Suppressor macrophage treated with lipopolysaccharide for 4 hours (primary cell): ENCODE measurements at regions not wholly inside any gene's neighbourhood (a gene's known extent, or its start where the extent isn't known, plus 50 kb on each side); places are given as distances from the start of the nearest gene placed in this dataset.

Source experiments
- DNase-seq: peaks from one replicate; pipeline ENCODE4 v3.0.0-alpha.2; 2020

GRCh38 chr3:17941766-17942165, 199.3 kb upstream of the TBC1D5 start:
- no peak for DNase-seq

DNA sequence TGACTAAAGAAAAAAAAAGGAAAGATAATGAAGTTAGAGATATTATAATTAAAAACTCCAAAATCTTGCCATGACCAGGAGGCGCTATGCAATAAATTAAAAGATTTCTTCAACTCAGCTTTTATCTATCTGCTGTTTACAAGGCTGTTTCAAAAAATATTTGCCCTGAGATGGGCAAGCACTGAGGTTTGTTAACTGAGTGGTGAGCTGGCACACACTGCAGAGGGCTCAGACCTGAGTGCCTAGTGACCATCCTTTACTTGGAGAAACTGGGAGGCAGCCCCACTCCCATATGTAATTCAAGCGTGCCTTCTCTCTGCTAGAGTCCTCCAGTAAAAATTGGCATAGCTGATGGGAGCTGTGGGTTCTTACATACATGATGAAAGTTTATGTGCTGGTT, 198.7 kb upstream of the TBC1D5 start:
- DNase-seq = no peak

- no peak for DNase-seq
These were observed 196.7 kb upstream of the TBC1D5 start for GRCh38 chr3:17939157-17939556.

- no peak for DNase-seq
These were observed 195.9 kb upstream of the TBC1D5 start for GRCh38 chr3:17938313-17938712.

- DNase-seq = peak; percentile 45
These were observed 194.5 kb upstream of the TBC1D5 start for GRCh38 chr3:17936736-17937480.

GRCh38 chr3:17935222-17935621, 192.8 kb upstream of the TBC1D5 start:
- no peak for DNase-seq

DNA sequence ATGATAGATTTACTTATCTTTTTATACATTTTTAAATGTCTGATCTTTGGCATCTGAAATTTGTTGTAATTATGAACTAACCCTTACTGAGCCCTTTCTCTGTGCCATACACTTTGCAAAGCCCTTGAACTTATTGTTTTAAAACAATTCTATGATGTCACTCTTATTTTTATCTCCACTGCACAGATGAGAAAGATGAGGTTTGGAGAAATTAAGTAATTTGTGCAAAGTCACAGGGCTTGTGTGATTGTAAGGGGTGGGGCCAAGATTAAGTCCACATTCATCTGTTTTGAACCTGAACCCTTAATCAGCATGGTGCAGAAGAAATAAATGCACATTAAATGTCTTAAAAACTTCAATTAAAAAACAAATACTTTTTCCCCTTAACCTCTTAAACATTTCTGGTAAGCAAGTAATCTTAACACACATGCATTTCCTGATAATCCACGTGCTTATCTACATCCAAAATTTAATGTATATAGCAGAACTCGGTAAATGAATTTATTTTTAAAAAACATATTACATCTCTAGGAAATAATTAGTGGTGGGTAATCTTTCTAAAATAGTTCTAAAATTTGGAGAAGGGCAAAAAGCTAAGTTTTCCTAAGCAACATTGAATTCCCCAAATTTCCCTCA, 189.8 kb upstream of the TBC1D5 start:
- DNase-seq = no peak

GRCh38 chr3:17931131-17931530, 188.7 kb upstream of the TBC1D5 start:
- DNase-seq = peak; percentile 33

GRCh38 chr3:17928502-17929145, 186.2 kb upstream of the TBC1D5 start:
- no peak for DNase-seq

DNA sequence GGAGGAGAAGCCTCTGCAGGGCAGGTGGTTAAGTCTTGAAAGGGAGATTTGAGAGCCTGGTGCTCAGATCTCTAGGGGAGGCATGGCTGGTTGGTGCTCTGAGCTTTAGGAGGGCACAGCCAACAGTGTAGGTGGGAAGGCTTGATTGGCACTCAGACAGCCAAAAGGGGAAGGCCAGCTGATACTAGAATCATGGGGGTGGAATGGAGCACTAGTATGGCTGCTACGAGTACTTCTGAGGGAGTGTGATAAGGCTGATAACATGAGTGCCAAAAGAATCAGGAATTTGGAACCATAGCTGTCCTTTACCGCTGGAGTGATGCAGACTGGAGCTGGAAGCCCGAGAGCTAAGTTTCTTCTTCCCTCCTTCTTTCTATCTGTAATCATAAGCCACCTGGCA, 184.6 kb upstream of the TBC1D5 start:
- DNase-seq = no peak

DNA sequence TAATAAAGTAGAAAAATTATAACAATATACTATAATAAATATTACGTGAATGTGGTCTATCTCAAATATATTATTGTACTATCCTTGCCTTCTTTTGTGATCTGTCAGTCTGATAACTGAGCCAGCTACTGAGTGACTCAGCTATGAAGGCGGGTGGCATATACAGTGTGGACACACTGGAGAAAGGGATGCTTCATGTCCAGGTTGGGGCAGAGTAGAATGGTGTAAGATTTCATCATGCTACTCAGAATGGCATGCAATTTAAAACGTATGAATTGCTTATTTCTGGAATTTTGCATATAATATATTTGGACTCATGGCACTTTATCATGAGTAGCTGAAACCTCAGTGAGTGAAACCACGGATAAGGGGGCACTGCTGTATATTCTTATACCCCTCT, 172.9 kb upstream of the TBC1D5 start:
- DNase-seq = no peak

GRCh38 chr3:17913359-17913758, 170.9 kb upstream of the TBC1D5 start:
- DNase-seq = no peak

DNA sequence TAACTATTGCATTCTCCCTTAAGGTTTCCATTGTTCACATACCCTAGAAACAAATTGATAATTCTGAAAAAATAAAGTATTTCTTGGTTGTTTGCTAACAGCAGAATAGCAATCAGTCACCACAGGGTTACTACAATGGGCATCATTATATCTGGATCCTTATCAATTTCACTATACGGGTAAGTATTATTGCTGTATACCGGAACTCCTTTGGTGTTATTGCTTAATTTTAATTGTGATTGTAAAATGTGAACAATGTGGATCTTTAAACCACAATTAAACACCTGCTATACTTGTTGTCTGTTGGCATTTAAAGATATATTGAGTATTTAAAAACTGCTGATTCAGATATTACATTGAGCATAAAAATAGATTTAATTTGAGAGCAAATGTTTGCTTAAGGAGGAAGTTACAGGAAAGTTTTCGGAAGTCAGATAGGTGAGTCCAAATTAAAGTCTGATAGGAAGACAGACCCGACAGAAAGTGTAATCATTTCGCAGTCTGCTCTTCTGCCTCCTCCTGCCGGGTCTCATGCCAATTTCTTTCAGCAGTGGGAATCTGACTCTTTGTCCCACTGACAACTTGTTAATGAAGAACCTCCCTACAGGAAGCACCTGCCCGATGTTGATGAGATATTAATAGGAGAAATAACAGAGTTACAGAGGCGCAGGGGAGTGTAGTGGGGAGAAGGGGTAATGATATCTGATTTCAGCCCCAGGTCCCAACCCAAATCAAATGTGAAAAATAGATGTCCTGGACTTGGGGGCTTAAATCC, 169.7 kb upstream of the TBC1D5 start:
- no peak for DNase-seq

DNA sequence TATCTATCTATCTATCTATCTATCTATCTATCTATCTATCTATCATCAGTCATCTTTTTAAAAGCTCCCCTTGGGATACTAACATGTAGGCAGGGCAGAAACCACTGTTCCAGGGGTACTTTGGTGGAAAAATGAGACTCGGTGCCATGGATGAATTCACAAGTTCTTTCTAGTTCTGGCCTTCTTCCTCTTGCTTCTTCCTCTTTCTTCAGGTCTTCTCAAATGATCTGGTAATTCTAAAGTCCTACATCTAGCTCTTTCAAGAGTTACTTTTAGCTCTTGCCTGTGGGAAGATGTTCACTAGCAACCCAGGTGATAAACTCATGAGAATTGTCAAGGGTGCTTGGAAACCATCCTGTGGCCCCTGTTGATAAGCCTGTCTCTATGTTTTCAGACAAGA, 168.5 kb upstream of the TBC1D5 start:
- DNase-seq = no peak

- DNase-seq = no peak
These were observed 167.3 kb upstream of the TBC1D5 start for GRCh38 chr3:17909714-17910113.

DNA sequence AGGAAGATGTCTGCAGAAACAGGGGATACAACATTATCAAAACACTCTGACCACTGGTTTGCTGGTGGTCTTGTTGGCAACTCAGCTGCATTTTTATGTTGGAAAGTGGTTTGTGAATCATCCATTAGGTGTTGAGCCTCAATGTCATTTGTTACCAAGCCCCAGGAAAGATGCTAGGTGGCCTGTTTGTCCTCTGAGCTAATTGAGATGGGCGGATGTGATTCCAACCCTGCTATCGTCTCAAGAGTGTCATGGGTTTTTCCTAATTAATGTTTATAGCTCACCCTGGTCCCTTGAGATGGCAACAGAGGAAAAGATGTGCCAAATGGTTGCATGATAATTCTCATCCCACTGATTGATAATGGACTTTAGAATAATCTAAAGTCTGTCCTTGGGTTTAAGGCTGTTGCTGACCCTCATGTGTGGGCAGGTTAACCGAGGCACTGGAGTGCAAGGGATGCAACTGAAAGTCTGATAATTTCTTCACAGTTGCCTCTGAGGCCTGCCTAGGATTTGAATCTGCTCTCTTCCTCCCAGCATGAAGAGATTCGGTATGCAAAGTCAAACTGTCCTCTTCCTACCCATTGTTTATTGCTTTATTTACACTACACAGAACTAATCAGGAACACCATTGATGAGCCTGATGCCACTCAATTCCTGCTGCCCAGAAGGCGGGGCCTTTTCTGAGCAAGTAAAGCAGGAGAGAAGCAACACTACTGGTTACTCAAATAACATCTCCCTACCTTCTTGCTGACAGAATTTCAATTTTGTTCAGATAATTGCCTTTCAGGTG, 166.2 kb upstream of the TBC1D5 start:
- no peak for DNase-seq

DNA sequence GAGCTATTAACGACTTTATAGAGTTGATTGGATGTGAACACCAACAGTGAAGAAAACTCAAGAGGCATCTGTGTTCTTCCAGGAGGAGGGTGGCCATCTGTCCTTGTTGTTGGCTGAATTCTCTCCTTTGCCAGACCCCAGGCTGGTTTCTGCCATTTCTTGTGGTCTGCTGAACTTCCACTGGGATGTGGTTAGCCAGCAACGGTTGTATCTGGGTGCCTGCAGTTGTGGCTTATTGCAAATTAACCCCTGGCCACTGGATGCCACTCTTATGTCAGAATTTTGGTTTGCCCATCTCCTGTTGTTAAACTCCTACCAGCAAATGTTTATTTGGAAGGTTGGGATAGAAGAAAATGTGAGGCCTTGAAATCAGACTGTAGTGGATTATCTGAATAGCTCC, 163.6 kb upstream of the TBC1D5 start:
- no peak for DNase-seq

DNA sequence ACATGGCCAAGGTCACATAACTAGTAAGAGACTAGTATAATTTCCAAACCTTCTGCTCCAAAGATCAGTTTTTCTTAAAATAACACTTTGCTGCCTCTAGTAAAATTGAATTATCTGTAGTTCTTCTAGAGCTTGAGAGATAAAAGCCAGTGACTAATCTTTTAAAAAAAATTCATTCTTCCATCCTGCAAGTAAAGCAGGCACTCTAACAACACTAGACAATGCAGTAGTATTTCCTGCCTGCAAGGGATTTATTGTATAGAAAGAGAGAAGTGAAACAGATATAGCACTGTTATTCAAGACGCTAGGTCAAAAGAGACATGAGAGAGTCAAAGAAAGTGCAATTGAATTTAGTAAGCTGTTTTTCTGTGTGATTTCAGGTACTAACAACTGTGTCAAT, 159.5 kb upstream of the TBC1D5 start:
- peak; percentile 37 for DNase-seq

DNA sequence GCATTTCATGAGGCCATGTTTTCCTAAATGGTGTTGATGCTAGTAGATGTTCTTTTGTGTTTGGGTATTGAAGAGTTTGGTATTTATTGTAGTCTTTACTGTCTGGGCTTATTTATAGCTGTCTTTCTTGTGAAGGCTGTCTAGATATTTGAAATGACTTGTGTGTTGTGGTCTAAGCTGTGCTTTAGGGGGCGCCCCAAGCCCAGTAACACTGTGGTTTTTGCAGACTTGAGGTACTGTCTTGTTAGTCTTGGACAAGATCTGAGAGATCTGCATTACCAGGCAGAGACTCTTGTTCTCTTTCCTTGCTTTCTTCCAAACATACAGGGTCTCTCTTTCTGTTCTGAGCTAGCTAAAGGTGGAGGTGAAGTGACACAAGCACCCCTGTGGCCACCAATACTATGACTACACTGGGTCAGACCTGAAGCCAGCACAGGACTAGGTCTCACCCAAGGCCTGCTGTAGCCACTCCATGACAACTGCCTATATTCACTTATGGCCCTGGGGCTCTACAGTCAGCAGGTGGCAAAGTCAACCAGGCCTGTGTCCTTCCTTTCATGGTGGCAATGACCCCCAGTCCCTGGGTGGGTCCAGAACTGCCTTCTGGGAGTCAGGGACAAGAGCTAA, 152.1 kb upstream of the TBC1D5 start:
- DNase-seq = peak; percentile 64

DNA sequence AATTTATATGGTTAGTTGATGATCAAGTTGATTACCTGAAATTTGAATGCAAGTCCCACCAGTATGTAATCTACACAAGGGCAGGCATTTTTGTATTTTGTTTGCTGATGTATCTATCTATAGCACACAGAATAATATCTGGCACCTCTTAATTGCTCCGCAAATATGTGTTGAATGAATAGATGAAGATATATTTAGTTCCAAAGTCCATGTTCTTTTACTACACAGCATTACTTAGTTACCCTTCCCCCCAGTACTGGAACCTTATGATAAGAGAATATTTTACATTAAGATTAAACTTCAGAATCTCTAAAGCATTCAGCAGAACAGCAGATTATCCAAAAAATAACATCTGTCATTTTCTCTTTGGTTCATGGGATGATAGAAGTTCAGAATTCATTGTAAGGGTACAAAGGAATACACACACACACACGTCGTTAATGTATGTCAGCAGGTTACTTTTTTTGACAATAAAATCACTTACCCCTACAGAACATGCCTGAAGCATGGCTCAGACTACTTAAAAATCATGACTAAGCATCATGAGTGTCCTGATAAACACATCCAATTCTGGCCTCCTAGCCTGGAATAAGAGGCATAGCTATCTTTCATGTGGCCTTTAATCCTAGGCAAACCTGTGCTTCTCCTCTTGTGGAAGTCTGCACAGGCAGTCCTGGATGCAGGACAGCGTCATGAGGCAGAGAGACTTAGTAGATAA, 148.9 kb upstream of the TBC1D5 start:
- no peak for DNase-seq

DNA sequence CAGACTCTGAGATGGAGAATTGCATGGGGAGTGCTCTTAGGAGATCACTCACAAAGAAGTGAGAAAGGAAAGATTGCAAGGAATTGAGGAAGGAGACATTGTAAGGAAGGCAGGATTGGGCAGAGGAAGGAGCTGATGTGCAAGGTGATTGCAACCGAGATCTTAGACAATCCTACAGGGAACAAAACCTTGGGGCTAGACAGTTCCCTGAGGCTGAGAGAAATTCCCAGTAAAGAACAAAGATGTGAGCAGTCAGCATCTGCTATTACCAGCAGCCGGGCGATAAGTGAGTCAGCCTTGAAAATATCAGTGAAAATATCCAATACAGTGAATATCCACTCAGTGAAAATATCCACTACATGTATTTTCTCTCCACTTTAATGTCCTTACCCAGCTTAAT, 143.6 kb upstream of the TBC1D5 start:
- no peak for DNase-seq

DNA sequence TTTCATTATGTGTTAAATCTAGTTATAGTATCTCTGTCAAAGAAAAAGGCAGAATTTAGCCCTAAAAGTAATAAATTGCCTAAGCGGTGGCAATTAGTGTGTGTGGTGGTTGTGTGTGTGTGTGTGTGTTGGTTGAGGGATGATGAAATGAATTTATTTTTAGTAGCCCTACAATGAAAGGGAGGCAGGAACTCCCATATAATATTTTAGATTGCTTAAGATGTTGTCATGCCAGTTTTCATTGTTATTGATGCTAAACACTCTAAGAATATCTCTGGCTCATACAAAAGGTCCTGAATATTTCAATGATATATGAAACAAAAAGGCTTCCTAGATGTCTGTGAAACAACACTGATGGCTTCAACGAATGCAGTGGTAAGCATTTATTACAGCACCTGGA, 140.6 kb upstream of the TBC1D5 start:
- DNase-seq = no peak
